C4-2B (cell line): ENCODE measurements at regions not wholly inside any gene's neighbourhood (a gene's known extent, or its start where the extent isn't known, plus 50 kb on each side); places are given as distances from the start of the nearest gene placed in this dataset.
"Not testable (repeated sequence)": the region's sequence is repeated elsewhere in the genome, so short reads cannot be mapped to it uniquely, and the experiment has no call there.

Source experiments
- ZFX ChIP-seq: fragments of 450-650 bp; IDR thresholded peaks from 2 replicates; pipeline ENCODE4 v1.6.1; 2017
- TF ChIP-seq, protein P1 (sequence below): fragments of 450-650 bp; conservative IDR thresholded peaks from 2 replicates; pipeline ENCODE4 v1.5.1; 2017; ENCODE audit warnings: mild to moderate bottlenecking

- TF ChIP-seq, protein P1, sequence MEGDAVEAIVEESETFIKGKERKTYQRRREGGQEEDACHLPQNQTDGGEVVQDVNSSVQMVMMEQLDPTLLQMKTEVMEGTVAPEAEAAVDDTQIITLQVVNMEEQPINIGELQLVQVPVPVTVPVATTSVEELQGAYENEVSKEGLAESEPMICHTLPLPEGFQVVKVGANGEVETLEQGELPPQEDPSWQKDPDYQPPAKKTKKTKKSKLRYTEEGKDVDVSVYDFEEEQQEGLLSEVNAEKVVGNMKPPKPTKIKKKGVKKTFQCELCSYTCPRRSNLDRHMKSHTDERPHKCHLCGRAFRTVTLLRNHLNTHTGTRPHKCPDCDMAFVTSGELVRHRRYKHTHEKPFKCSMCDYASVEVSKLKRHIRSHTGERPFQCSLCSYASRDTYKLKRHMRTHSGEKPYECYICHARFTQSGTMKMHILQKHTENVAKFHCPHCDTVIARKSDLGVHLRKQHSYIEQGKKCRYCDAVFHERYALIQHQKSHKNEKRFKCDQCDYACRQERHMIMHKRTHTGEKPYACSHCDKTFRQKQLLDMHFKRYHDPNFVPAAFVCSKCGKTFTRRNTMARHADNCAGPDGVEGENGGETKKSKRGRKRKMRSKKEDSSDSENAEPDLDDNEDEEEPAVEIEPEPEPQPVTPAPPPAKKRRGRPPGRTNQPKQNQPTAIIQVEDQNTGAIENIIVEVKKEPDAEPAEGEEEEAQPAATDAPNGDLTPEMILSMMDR, result not testable (repeated sequence)
- TF ChIP-seq ZFX, result not testable (repeated sequence)
These were observed 73.5 kb upstream of the CDC42EP3 start for GRCh38 chr2:37744961-37745360.
